ENCODE measurements at regions not wholly inside any gene's neighbourhood (a gene's known extent, or its start where the extent isn't known, plus 50 kb on each side); places are given as distances from the start of the nearest gene placed in this dataset.

- no peak overlapping the region for H3K4me3 ChIP-seq (ENCODE audit: low read depth, low read length)
- TF ChIP-seq, protein P1, sequence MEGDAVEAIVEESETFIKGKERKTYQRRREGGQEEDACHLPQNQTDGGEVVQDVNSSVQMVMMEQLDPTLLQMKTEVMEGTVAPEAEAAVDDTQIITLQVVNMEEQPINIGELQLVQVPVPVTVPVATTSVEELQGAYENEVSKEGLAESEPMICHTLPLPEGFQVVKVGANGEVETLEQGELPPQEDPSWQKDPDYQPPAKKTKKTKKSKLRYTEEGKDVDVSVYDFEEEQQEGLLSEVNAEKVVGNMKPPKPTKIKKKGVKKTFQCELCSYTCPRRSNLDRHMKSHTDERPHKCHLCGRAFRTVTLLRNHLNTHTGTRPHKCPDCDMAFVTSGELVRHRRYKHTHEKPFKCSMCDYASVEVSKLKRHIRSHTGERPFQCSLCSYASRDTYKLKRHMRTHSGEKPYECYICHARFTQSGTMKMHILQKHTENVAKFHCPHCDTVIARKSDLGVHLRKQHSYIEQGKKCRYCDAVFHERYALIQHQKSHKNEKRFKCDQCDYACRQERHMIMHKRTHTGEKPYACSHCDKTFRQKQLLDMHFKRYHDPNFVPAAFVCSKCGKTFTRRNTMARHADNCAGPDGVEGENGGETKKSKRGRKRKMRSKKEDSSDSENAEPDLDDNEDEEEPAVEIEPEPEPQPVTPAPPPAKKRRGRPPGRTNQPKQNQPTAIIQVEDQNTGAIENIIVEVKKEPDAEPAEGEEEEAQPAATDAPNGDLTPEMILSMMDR (IDR thresholded peaks at IDR 0.05; ENCODE audit: low read depth, low read length): no peak
- TF ChIP-seq POLR2A (IDR thresholded peaks at IDR 0.05; ENCODE audit: extremely low read depth, insufficient read length) (no peak), MYC (IDR thresholded peaks at IDR 0.05; ENCODE audit: low read depth, low read length) (no peak)
- TF ChIP-seq, protein P2, sequence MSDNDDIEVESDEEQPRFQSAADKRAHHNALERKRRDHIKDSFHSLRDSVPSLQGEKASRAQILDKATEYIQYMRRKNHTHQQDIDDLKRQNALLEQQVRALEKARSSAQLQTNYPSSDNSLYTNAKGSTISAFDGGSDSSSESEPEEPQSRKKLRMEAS (IDR thresholded peaks at IDR 0.05; ENCODE audit: low read depth, low read length): no peak
- DNase-seq (ENCODE audit: low read depth): no peak
Observed at GRCh38 chrX:140580478-140580877, 75.6 kb upstream of the SOX3 start.

DNA sequence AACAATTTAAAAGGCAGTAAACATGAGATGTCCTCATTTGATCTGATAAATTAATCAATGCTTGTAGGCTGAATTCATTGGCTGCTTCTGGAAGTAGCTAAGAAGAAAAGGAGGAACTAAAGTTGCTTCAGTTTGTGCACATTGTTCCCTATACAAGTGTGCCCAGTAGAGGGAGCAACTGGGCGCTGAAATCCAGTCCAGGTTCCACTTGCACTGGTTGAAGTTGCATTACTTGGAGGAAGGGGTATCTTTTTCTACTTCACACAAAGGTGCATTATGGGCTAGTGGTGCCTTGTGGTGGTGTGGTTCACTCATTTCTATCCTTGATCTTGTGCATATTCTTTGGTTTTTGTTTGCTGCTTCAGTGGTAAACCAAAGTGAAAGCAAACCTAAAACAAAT is 67.9 kb upstream of the SOX3 start:
- DNase-seq (ENCODE audit: low read depth): peak; percentile 57
- H3K4me3 ChIP-seq (ENCODE audit: low read depth, low read length): no peak overlapping the region
- TF ChIP-seq, protein P1 (IDR thresholded peaks at IDR 0.05; ENCODE audit: low read depth, low read length): peak; percentile 76
- TF ChIP-seq, protein P2 (IDR thresholded peaks at IDR 0.05; ENCODE audit: low read depth, low read length): no peak

DNA sequence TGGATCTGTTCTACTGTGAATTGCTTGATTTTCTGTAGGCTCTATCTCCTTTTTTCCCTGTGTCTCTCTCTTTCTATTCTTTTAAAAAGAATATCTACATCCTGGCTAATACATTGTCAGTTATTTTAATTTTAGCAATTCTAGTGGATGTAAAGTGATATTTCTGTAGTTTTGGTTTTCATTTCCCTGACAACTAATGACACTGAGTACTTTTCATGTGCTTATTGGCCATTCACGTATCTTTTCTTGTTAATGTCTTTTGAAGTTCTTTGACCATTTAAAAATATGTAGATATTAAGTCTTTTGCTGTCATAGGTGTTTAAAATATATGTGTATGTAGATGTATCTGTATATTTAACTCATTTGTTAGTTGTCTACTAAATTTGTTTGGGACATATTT is 59.0 kb upstream of the SOX3 start:
- TF ChIP-seq MYC (IDR thresholded peaks at IDR 0.05; ENCODE audit: low read depth, low read length) (no peak), POLR2A (IDR thresholded peaks at IDR 0.05; ENCODE audit: extremely low read depth, insufficient read length) (no peak)
- TF ChIP-seq, protein P2 (IDR thresholded peaks at IDR 0.05; ENCODE audit: low read depth, low read length): no peak
- TF ChIP-seq, protein P1 (IDR thresholded peaks at IDR 0.05; ENCODE audit: low read depth, low read length): no peak
- no peak overlapping the region for H3K4me3 ChIP-seq (ENCODE audit: low read depth, low read length)
- DNase-seq (ENCODE audit: low read depth): no peak

Data from NB4 (cell line).